ENCODE measurements at regions not wholly inside any gene's neighbourhood (a gene's known extent, or its start where the extent isn't known, plus 50 kb on each side); places are given as distances from the start of the nearest gene placed in this dataset.

DNA sequence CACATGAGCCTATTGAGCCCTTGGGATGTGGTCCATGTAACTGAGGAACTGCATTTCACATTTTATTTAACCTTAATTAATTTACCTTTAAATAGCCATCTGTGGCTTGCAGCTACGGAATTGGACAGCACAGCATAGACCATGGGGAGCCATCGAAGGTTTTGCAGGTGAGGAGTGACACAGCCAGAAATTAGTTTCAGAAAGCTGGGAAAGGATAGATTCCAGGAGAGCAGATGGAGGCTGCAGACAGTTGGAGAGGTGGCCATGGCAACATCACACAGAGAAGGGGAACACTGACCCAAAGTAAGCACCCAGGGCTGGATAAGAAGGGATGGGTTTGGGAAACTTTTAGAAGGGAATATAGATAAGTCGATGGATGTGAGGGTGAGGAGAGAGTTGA is 100.1 kb upstream of the SLC6A11 start:
- TF ChIP-seq, protein P1, sequence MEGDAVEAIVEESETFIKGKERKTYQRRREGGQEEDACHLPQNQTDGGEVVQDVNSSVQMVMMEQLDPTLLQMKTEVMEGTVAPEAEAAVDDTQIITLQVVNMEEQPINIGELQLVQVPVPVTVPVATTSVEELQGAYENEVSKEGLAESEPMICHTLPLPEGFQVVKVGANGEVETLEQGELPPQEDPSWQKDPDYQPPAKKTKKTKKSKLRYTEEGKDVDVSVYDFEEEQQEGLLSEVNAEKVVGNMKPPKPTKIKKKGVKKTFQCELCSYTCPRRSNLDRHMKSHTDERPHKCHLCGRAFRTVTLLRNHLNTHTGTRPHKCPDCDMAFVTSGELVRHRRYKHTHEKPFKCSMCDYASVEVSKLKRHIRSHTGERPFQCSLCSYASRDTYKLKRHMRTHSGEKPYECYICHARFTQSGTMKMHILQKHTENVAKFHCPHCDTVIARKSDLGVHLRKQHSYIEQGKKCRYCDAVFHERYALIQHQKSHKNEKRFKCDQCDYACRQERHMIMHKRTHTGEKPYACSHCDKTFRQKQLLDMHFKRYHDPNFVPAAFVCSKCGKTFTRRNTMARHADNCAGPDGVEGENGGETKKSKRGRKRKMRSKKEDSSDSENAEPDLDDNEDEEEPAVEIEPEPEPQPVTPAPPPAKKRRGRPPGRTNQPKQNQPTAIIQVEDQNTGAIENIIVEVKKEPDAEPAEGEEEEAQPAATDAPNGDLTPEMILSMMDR (IDR thresholded peaks at IDR 0.05): no peak
- no peak for TF ChIP-seq EP300 (IDR thresholded peaks at IDR 0.05; ENCODE audit: borderline replicate concordance in 1 of 2, low read depth in 1 of 2, low read length in 1 of 2)
- no peak for TF ChIP-seq EZH2phosphoT487 (IDR thresholded peaks at IDR 0.05; ENCODE audit: borderline replicate concordance, low read depth)
- no peak for TF ChIP-seq SIN3A (IDR thresholded peaks at IDR 0.05; ENCODE audit: borderline replicate concordance, low read depth, low read length)
- no peak for TF ChIP-seq TEAD4 (IDR thresholded peaks at IDR 0.05; ENCODE audit: borderline replicate concordance, insufficient read depth)
- TF ChIP-seq CHD2 (IDR thresholded peaks at IDR 0.05; ENCODE audit: low read length, partially characterized antibody): no peak
- no peak for TF ChIP-seq RAD21 (IDR thresholded peaks at IDR 0.05; ENCODE audit: low read length)
- TF ChIP-seq RFX5 (IDR thresholded peaks at IDR 0.05; ENCODE audit: low read length): no peak
- TF ChIP-seq YY1 (IDR thresholded peaks at IDR 0.05; ENCODE audit: low read depth): no peak
- TF ChIP-seq SMC3 (IDR thresholded peaks at IDR 0.05; ENCODE audit: low read depth, low read length): no peak
